Coronary artery (tissue), 2 donors: ENCODE measurements at regions not wholly inside any gene's neighbourhood (a gene's known extent, or its start where the extent isn't known, plus 50 kb on each side); places are given as distances from the start of the nearest gene placed in this dataset.

Experiments used
- DNase-seq: peaks from one replicate; pipeline ENCODE4 v3.0.0-alpha.2; 2017; ENCODE audit warnings: low spot score
- H3K27ac ChIP-seq, 2 donors: fragments of 200-600 bp; sonication (generic); one replicate each; pipeline ENCODE4 v1.5.1; 2016 to 2019
- H3K4me3 ChIP-seq: fragments of 200-600 bp; sonication (generic); 2 replicates; pipeline ENCODE4 v1.5.1; 2016; ENCODE audit warnings: mild to moderate bottlenecking, moderate library complexity
- TF ChIP-seq, protein P1 (sequence below): fragments of 200-600 bp; sonication (generic); IDR thresholded peaks from one replicate; pipeline ENCODE4 v1.5.1; 2019; ENCODE audit warnings: antibody characterized with exemption

DNA sequence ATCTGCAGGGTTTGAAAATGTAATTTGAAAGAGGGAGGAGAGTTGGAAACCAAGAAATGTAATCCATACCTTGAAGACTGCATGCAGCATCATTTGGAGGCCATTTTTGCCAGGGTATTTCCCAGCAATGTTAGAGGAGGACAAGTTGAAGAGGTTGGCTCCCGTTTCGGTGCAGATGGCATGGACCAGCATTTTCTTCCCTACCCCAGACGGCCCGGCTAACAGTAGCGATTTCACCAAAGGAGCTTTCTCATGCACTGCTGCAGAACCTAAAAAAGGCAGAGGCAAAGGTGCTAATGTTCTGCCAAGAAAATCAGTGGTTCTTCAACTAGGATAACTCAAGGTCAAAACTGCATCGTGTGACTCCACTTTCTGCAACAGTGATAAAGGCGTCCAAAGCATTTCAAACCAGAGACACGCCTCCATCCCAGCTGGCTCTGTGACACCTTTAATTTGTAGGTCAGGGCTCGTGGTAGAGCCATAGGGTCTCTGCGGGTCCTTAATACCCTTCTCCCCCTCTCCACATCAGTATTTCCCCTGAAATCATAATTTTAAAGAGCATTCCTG, 99.6 kb upstream of the ASB18 start:
- H3K27ac ChIP-seq: no peak overlapping the region
- TF ChIP-seq, protein P1, sequence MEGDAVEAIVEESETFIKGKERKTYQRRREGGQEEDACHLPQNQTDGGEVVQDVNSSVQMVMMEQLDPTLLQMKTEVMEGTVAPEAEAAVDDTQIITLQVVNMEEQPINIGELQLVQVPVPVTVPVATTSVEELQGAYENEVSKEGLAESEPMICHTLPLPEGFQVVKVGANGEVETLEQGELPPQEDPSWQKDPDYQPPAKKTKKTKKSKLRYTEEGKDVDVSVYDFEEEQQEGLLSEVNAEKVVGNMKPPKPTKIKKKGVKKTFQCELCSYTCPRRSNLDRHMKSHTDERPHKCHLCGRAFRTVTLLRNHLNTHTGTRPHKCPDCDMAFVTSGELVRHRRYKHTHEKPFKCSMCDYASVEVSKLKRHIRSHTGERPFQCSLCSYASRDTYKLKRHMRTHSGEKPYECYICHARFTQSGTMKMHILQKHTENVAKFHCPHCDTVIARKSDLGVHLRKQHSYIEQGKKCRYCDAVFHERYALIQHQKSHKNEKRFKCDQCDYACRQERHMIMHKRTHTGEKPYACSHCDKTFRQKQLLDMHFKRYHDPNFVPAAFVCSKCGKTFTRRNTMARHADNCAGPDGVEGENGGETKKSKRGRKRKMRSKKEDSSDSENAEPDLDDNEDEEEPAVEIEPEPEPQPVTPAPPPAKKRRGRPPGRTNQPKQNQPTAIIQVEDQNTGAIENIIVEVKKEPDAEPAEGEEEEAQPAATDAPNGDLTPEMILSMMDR: no peak
- no peak for DNase-seq

DNA sequence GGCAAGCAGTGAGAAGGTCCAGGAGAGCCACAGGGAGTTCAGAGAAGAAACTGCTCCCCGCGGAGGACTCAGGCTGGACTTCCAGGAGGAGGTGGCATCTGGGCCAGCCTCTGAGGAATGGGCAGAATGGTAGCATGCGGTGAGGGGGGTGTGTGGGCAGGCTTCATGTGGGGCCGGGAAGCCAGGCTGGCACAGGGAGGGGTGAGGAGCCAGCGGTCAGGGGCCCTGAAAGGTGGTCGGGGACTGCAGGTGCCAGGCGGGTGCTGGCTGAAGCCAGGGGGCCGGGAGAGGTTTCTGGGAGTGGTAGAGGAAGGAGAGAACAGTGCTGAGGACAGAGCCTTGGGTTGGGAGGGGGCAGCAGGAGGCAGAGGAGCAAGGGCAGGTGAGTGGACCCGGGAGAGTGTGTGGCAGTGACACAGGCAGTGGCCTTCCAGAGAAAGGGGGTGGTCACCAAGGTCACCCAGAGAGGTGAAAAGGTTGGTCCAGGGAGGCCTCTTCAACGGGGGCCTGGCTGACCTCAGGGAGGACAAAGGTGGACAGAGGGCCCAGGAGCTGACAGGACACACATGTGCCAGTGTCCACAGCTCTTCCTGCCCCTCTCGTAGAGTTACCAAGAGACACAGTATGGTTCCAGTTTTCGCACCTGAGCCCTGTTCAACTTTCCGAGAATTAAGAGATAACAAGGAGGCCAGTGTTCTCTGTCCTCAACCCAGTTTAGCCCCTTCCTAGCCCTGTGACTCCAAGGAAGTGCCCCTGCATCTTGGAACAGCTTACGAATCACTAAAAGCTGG, 101.2 kb upstream of the ASB18 start:
- no peak for DNase-seq
- TF ChIP-seq, protein P1: no peak
- Histone ChIP-seq H3K27ac (no peak overlapping the region), H3K4me3 (no peak overlapping the region)

More for the DNA sequence above, 99.6 kb upstream of the ASB18 start:
- no peak overlapping the region for H3K4me3 ChIP-seq

DNA sequence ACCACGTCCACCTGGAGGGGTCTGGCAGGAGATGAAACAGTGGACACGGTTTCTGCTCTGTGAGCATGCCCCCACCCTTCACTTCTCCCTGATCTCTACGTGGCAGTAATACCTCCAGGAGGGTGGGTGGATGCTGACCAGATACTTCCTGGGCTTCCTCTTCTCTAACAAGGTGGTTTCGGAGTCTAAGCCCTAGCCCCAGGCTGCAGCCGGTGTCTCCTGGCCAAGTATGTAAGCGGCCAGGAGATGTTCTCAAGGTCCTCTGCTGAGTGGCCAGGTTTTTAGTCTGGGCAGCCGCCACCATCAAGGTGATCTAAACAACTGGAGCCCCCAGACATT, 101.8 kb upstream of the ASB18 start:
- no peak for DNase-seq
- Histone ChIP-seq H3K4me3 (no peak overlapping the region), H3K27ac (no peak overlapping the region)
- TF ChIP-seq, protein P1: no peak

DNA sequence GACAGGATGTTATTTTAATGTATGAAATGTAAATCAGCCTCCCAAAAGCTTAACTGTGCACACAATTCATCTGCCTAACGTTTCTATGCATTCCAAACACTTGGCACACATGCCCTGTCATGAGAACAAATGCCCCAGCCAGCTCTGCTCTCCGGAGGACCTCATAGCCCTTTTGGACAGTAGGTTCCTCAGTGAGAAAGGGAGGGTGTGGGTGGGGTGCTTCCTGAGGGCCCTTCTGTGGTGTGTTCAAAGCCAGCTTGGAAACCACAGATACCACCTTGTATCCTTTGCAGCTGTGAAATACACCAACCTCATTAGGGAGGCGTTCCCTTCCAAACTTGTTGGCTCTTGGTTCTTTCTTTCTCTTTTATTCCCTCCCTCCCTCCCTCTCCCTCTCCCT, 102.2 kb upstream of the ASB18 start:
- Histone ChIP-seq H3K27ac (no peak overlapping the region), H3K4me3 (no peak overlapping the region)
- TF ChIP-seq, protein P1: no peak
- DNase-seq: no peak

DNA sequence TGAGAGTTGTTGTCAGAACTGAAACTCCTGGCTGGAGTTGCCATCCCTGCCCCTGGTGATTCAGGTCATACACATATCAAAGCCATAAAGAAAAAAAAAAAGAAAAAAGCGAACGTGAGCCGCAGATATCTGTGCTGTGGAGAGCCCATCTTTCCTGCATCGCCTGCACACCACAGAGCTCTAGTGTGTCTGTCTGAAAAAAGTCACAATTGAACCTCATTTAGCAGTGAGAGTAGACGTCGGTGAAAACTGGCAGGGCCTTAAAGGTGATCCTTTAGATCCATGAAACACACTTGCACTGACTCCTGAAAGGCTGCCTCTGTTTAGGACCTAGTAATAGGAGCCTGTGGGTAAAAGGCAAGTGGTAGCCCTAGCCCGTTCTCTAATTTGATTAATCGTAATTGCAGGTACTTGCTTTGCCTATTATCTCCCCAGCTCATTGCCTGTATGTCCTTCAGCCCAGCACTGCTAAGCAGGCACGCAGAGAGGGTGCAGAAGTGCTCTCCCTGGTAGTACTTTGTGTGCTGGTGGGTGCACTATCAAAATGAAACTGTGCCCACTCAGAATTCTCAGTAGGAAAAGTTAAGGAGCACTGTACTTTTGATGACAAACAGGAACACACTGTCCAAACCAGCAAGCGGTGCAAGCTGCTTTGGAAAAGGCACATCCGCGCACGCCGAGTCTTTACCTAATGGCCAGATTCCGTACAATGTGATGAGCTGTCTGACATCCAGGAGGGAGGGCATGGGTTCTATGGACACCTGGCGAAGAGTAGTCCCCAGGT, 103.5 kb upstream of the ASB18 start:
- DNase-seq: no peak
- Histone ChIP-seq H3K27ac (no peak overlapping the region), H3K4me3 (no peak overlapping the region)
- TF ChIP-seq, protein P1: no peak

DNA sequence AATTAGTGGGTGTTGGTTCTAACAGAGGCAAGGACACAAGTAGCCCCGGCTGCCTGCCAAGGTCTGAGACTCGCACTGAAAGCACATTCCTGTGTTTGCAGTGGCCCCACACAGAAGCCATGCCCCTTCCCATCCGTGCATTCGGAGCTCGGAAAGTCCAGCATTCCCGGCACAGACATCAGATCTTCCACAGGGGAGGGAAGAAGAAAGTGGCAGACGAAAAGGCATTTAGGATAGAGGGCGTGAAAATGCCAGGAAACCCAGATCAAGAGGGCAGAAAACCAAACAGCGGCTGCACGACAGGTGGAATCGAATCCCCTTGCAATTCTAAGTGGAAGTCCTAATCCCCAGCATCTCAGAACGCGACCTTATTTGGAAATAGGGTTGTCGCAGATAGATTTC, 105.5 kb upstream of the ASB18 start:
- TF ChIP-seq, protein P1: no peak
- Histone ChIP-seq H3K4me3 (no peak overlapping the region), H3K27ac (no peak overlapping the region)
- no peak for DNase-seq
